Neutrophil (primary cell): ENCODE measurements at regions not wholly inside any gene's neighbourhood (a gene's known extent, or its start where the extent isn't known, plus 50 kb on each side); places are given as distances from the start of the nearest gene placed in this dataset.
"Not testable (repeated sequence)": the region's sequence is repeated elsewhere in the genome, so short reads cannot be mapped to it uniquely, and the experiment has no call there.

ENCODE experiments used
- H3K27ac ChIP-seq: fragments of 200-600 bp; sonication (generic); 2 replicates; pipeline ENCODE4 v1.5.1; 2016; ENCODE audit warnings: mild to moderate bottlenecking, moderate library complexity
- H3K27me3 ChIP-seq: fragments of 200-600 bp; sonication (generic); 2 replicates; pipeline ENCODE4 v1.6.0; 2016; ENCODE audit warnings: mild to moderate bottlenecking
- H3K36me3 ChIP-seq: fragments of 200-600 bp; sonication (generic); 2 replicates; pipeline ENCODE4 v1.5.1; 2017
- H3K4me1 ChIP-seq, 2 experiments: fragments of 200-600 bp in 1 of 2; sonication (generic) in 1 of 2; 1 replicate in 1 of 2; 2 replicates in 1 of 2; pipeline versions ENCODE4 v1.5.1 to v1.6.1; 2013 to 2016; ENCODE audit warnings: low read depth in 1 of 2, low read length in 1 of 2, mild to moderate bottlenecking in 1 of 2, moderate library complexity in 1 of 2; ENCODE audit not compliant: control insufficient read depth in 1 of 2, insufficient read depth in 1 of 2
- H3K4me3 ChIP-seq, 2 experiments: fragments of 200-600 bp in 1 of 2; sonication (generic) in 1 of 2; 1 replicate in 1 of 2; 2 replicates in 1 of 2; pipeline ENCODE4 v1.5.1; 2013 to 2016; ENCODE audit warnings: low read depth in 1 of 2, low read length in 1 of 2, mild to moderate bottlenecking in 1 of 2, moderate library complexity in 1 of 2
- H3K9me3 ChIP-seq: fragments of 200-600 bp; sonication (generic); 2 replicates; pipeline ENCODE4 v1.5.1; 2016
- CTCF ChIP-seq: fragments of 200-600 bp; sonication (generic); IDR thresholded peaks from 2 replicates; pipeline ENCODE4 v1.5.1; 2016; ENCODE audit warnings: antibody characterized with exemption

- Histone ChIP-seq H3K4me1 (no peaks in the 10 kb centered on the region), H3K36me3 (no peaks in the 10 kb centered on the region), H3K27ac (no peak overlapping the region), H3K27me3 (no peaks in the 10 kb centered on the region), H3K9me3 (no peaks in the 10 kb centered on the region), H3K4me3 (no peak overlapping the region)
- TF ChIP-seq CTCF, result no peak
These were observed 171.8 kb downstream of the C9orf50 start for GRCh38 chr9:129449066-129449465.

GRCh38 chr9:129446828-129447550 lies 173.9 kb downstream of the C9orf50 start:
- H3K4me3 ChIP-seq, result no peak overlapping the region
- H3K27me3 ChIP-seq, result peaks cover under 1% of the 10 kb centered on the region
- TF ChIP-seq CTCF, result no peak
- H3K9me3 ChIP-seq, result no peaks in the 10 kb centered on the region
- no peak overlapping the region for H3K27ac ChIP-seq
- H3K36me3 ChIP-seq, result no peaks in the 10 kb centered on the region
- no peaks in the 10 kb centered on the region for H3K4me1 ChIP-seq

GRCh38 chr9:129445794-129446306 lies 175.1 kb downstream of the C9orf50 start:
- H3K9me3 ChIP-seq, result no peaks in the 10 kb centered on the region
- no peak overlapping the region for H3K4me3 ChIP-seq
- H3K36me3 ChIP-seq, result no peaks in the 10 kb centered on the region
- H3K27me3 ChIP-seq, result peaks cover 12% of the 10 kb centered on the region
- H3K27ac ChIP-seq, result no peak overlapping the region
- no peak for TF ChIP-seq CTCF
- no peaks in the 10 kb centered on the region for H3K4me1 ChIP-seq

DNA sequence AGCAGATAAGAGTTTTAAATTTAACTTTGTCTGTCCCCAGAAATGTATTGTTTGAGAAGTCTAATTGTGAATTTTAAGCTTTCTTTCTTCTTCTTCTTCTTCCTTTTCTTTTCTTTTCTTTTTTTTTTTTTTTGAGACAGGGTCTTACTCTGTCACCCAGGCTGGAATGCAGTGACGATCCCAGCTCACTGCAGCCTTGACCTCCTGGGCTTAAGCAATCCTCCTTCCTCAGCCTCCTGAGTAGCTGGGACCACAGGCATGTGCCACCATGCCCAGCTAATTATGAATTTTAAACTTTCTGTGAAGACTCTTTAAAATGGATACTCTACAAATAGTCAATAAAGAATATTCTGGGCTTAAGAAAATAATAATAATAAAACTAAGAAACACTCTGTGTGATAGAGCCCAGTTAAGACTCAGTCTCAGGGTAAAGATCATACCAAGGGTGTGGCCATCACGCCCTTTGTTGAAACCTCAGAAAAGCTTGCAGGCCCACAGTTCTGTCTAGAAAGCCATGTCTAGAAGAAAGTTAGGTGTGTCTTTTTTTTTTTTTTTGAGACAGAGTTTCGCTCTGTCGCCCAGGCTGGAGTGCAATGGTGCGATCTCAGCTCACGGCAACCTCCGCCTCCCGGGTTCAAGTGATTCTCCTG lies 177.3 kb downstream of the C9orf50 start:
- H3K4me3 ChIP-seq, H3K27ac ChIP-seq, H3K9me3 ChIP-seq, H3K4me1 ChIP-seq, H3K36me3 ChIP-seq: not testable (repeated sequence)
- H3K27me3 ChIP-seq, result peaks cover 34% of the 10 kb centered on the region

GRCh38 chr9:129442803-129443511 lies 177.9 kb downstream of the C9orf50 start:
- Histone ChIP-seq H3K4me3 (no peak overlapping the region), H3K4me1 (peaks cover 7 to 8% of the 10 kb centered on the region in 2 experiments), H3K27ac (no peak overlapping the region), H3K9me3 (no peaks in the 10 kb centered on the region), H3K36me3 (no peaks in the 10 kb centered on the region), H3K27me3 (peaks cover 41% of the 10 kb centered on the region)
- no peak for TF ChIP-seq CTCF
